Suprapubic skin (tissue), 3 donors: ENCODE measurements at regions not wholly inside any gene's neighbourhood (a gene's known extent, or its start where the extent isn't known, plus 50 kb on each side); places are given as distances from the start of the nearest gene placed in this dataset.

Source experiments
- CTCF ChIP-seq, 2 donors: fragments of 200-600 bp in 1 of 2; fragments of 450-650 bp in 1 of 2; sonication (generic) in 1 of 2; IDR thresholded peaks; one replicate each; pipeline ENCODE4 v1.5.1; 2016 to 2019; ENCODE audit warnings: antibody characterized with exemption in 2 of 2, mild to moderate bottlenecking in 1 of 2, moderate library complexity in 1 of 2
- EP300 ChIP-seq: sonication (generic); formaldehyde crosslinking; IDR thresholded peaks from one replicate; pipeline ENCODE4 v1.6.1; 2017; ENCODE audit warnings: antibody characterized with exemption
- POLR2A ChIP-seq, 2 donors: fragments of 450-650 bp; IDR thresholded peaks; one replicate each; pipeline ENCODE4 v1.6.1; 2017; ENCODE audit warnings: antibody characterized with exemption in 2 of 2, mild to moderate bottlenecking in 2 of 2, moderate library complexity in 2 of 2

DNA sequence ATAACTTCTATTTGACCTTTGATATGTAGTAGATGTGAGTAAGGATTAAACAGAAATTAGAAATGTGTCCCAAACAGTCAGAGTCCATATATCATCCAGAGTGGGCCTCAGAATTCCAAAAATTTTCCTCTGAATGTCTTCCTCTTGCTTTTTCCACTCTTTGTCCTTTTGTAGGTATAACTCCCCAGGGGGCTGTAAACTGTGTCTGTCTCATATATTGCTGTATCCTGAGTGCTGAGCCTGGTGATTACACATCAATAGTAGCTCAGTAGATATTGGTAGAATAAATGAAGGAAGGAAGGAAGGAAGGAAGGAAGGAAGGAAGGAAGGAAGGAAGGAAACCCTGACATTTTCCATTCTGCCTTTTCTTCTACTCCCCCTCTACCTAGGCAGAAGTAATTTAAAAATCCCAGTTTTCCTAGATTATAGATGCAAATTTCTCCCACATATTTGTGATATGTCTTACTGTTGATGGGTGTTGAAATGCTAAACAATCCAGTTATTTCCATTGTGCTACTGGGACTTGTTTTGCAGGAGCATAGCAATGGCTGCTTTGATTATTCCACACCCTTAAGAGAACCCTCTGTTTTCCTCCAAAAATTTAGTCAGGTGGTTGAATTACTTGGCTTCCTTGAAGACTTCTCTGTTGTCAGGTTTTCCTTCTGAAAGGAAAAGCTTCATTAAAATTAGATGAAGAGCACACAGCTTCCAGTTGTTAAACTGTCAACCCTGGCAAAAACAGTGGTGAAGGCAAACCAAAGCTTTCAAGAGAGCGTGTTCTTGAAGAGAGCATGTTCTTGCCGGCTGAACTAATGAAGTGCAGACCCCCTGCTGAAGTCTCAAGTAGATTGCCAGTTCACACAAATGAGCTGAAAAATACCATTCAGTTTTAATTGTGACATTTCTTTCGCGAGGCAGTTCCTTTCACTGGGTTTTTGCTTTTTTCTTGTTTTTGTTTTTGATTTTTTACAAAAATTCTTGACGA is 147.8 kb downstream of the KCNE4 start:
- TF ChIP-seq CTCF (IDR thresholded peaks at IDR 0.05), result no peak
- no peak for TF ChIP-seq EP300
- no peak for TF ChIP-seq POLR2A (IDR thresholded peaks at IDR 0.05)
